Liver (tissue), 8 donors: ENCODE measurements at regions not wholly inside any gene's neighbourhood (a gene's known extent, or its start where the extent isn't known, plus 50 kb on each side); places are given as distances from the start of the nearest gene placed in this dataset.
"Not testable (repeated sequence)": the region's sequence is repeated elsewhere in the genome, so short reads cannot be mapped to it uniquely, and the experiment has no call there.

ENCODE experiments used
- DNase-seq: peaks from one replicate; pipeline ENCODE4 v3.0.0-alpha.2; 2017; ENCODE audit warnings: low spot score
- H3K27ac ChIP-seq, 2 donors: one replicate each; pipeline ENCODE4 v1.7.0; 2013; ENCODE audit warnings: inconsistent platforms in 2 of 2, low read length in 2 of 2, control low read depth in 1 of 2, low read depth in 1 of 2, mild to moderate bottlenecking in 1 of 2
- H3K27me3 ChIP-seq, 4 donors: one replicate each; pipeline versions ENCODE4 v1.6.1 to v1.7.0; 2013; ENCODE audit warnings: low read length in 3 of 4, inconsistent platforms in 1 of 4, mild to moderate bottlenecking in 1 of 4, moderate library complexity in 1 of 4; ENCODE audit not compliant: control insufficient read depth in 4 of 4, insufficient read depth in 4 of 4
- H3K36me3 ChIP-seq, 4 donors: one replicate each; pipeline versions ENCODE4 v1.6.1 to v1.7.0; 2013; ENCODE audit warnings: low read length in 3 of 4, mild to moderate bottlenecking in 3 of 4, low read depth in 1 of 4, moderate library complexity in 1 of 4; ENCODE audit not compliant: control insufficient read depth in 4 of 4, insufficient read depth in 3 of 4
- H3K4me1 ChIP-seq, 4 donors: one replicate each; pipeline versions ENCODE4 v1.6.1 to v1.7.0; 2013; ENCODE audit warnings: low read length in 3 of 4, mild to moderate bottlenecking in 3 of 4, moderate library complexity in 1 of 4; ENCODE audit not compliant: control insufficient read depth in 4 of 4, insufficient read depth in 4 of 4
- H3K4me3 ChIP-seq, 3 donors: one replicate each; pipeline versions ENCODE4 v1.6.1 to v1.7.0; 2013; ENCODE audit warnings: low read length in 3 of 3, control low read depth in 1 of 3, low read depth in 1 of 3, mild to moderate bottlenecking in 1 of 3
- H3K9ac ChIP-seq, 2 donors: one replicate each; pipeline ENCODE4 v1.7.0; 2013; ENCODE audit warnings: low read length in 2 of 2, mild to moderate bottlenecking in 2 of 2, moderate library complexity in 2 of 2, control low read depth in 1 of 2, low read depth in 1 of 2
- H3K9me3 ChIP-seq, 4 donors: one replicate each; pipeline versions ENCODE4 v1.6.1 to v1.7.0; 2013; ENCODE audit warnings: low read length in 3 of 4; ENCODE audit not compliant: control insufficient read depth in 4 of 4
- CTCF ChIP-seq: fragments of 150-350 bp; IDR thresholded peaks from 2 replicates; pipeline ENCODE4 v1.5.1; 2017; ENCODE audit warnings: improper control_type of control experiment, low read depth, low read length; ENCODE audit not compliant: missing input control
- EGR1 ChIP-seq, 2 donors: IDR thresholded peaks; 2 replicates each; pipeline ENCODE4 v1.6.1; 2016 to 2018; ENCODE audit warnings: antibody characterized with exemption in 2 of 2, low read depth in 2 of 2
- FOXA1 ChIP-seq: IDR thresholded peaks from 2 replicates; pipeline ENCODE4 v1.6.1; 2016; ENCODE audit warnings: antibody characterized with exemption
- FOXA2 ChIP-seq: IDR thresholded peaks from 2 replicates; pipeline ENCODE4 v1.6.1; 2016; ENCODE audit warnings: antibody characterized with exemption
- GABPA ChIP-seq, 2 donors: IDR thresholded peaks in 1 of 2; conservative IDR thresholded peaks in 1 of 2; 2 replicates each; pipeline ENCODE4 v1.6.1; 2016; ENCODE audit warnings: antibody characterized with exemption in 2 of 2, mild to moderate bottlenecking in 1 of 2, moderate library complexity in 1 of 2
- HNF4A ChIP-seq, 2 donors: conservative IDR thresholded peaks; 2 replicates each; pipeline ENCODE4 v1.6.1; 2016; ENCODE audit warnings: antibody characterized with exemption in 2 of 2, mild to moderate bottlenecking in 2 of 2
- HNF4G ChIP-seq: IDR thresholded peaks from 2 replicates; pipeline ENCODE4 v1.6.1; 2016; ENCODE audit warnings: antibody characterized with exemption
- JUND ChIP-seq, 2 donors: IDR thresholded peaks; 2 replicates each; pipeline ENCODE4 v1.6.1; 2016; ENCODE audit warnings: antibody characterized with exemption in 2 of 2
- NR2F2 ChIP-seq: IDR thresholded peaks from 2 replicates; pipeline ENCODE4 v1.6.1; 2016; ENCODE audit warnings: antibody characterized with exemption
- RAD21 ChIP-seq, 2 donors: IDR thresholded peaks; 2 replicates each; pipeline ENCODE4 v1.6.1; 2016; ENCODE audit warnings: antibody characterized with exemption in 2 of 2, mild to moderate bottlenecking in 2 of 2
- REST ChIP-seq: IDR thresholded peaks from 2 replicates; pipeline ENCODE4 v1.6.1; 2016; ENCODE audit warnings: antibody characterized with exemption, mild to moderate bottlenecking
- RXRA ChIP-seq, 2 donors: IDR thresholded peaks; 2 replicates each; pipeline ENCODE4 v1.6.1; 2017 to 2018; ENCODE audit warnings: antibody characterized with exemption in 2 of 2, mild to moderate bottlenecking in 1 of 2
- SP1 ChIP-seq: IDR thresholded peaks from 2 replicates; pipeline ENCODE4 v1.6.1; 2018; ENCODE audit warnings: antibody characterized with exemption, mild to moderate bottlenecking
- TAF1 ChIP-seq: conservative IDR thresholded peaks from 2 replicates; pipeline ENCODE4 v1.6.1; 2016; ENCODE audit warnings: antibody characterized with exemption, mild to moderate bottlenecking
- ZBTB33 ChIP-seq: IDR thresholded peaks from 2 replicates; pipeline ENCODE4 v1.6.1; 2016; ENCODE audit warnings: antibody characterized with exemption
- WGBS: extraction: QIAGEN DNeasy Blood & Tissue Kit; methylation state at CpG from one replicate; pipeline ENCODE4 v1.1.7; 2013; 5-methylcytosine and 5-hydroxymethylcytosine counted together
- donor health status: healthy.
- donor health status: healthy.
- donor health status: healthy.
- donor health status: healthy.
- donor health status: healthy.

DNA sequence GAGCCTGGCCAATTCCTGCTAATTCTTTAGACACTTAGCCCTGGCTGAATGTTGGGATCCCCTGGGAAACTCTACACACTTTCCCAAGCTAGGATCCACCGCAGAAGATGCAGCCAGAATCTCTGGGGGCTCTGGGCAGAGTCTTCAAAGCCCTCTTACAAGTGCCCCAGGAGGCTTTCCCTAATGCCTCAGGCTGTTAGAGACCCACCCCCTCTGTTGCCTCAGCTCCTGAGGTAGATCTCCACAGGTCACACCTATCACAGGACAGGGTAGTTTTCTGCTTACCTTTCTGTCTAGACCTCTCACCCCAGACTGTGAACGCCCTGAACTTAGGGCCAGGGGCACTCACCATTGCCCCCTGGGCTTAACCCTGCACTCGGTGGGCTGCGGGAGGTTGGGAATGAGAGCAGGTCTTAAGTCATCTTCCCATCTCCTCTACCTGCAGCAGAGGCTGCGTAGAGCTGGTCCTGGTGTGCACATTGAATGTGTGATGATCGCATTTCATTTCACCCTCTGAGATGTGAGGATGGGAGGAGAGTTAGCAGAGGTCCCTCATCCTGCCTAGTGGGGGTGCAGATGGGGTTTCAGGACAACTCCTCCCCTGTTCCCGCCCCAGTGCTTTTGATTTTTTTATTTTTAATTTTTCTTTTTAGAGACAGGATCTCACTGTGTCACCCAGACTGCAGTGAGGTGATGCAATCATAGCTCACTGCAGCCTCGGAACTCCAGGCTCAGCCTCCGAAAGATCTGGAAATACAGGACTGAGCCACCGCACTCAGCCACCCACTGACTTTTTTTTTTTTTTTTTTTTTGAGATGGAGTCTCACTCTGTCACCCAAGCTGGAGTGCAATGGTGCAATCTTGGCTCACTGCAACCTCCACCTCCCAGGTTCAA, 89.0 kb upstream of the LHX1 start:
- TF ChIP-seq GABPA (IDR thresholded peaks at IDR 0.05 in 1 of 2, conservative IDR thresholded peaks at IDR 0.05 in 1 of 2) (no peak), TAF1 (no peak), FOXA1 (no peak), FOXA2 (no peak), JUND (IDR thresholded peaks at IDR 0.05) (no peak), CTCF (no peak), RXRA (IDR thresholded peaks at IDR 0.05) (no peak), NR2F2 (no peak), SP1 (no peak), RAD21 (IDR thresholded peaks at IDR 0.05) (no peak), EGR1 (IDR thresholded peaks at IDR 0.05; ENCODE audit: low read depth in 2 of 2) (no peak), HNF4A (conservative IDR thresholded peaks at IDR 0.05) (no peak), REST (no peak), ZBTB33 (no peak), HNF4G (no peak)
- no peaks in the 10 kb centered on the region for H3K4me1 ChIP-seq
- DNase-seq, result no peak
- no peak overlapping the region for H3K4me3 ChIP-seq
- WGBS, result 68% methylated on average over 10 of the region's 10 CpGs
- no peak overlapping the region for H3K9ac ChIP-seq
- peaks cover 0 to under 1% (median 0%) of the 10 kb centered on the region in 4 donors for H3K27me3 ChIP-seq
- no peak overlapping the region for H3K27ac ChIP-seq
- no peaks in the 10 kb centered on the region for H3K9me3 ChIP-seq
- H3K36me3 ChIP-seq, result no peaks in the 10 kb centered on the region

- 92% methylated on average over 9 of the region's 9 CpGs for WGBS
These were observed 88.3 kb upstream of the LHX1 start for GRCh38 chr17:36849020-36849419.

More at GRCh38 chr17:36849020-36849419, 88.3 kb upstream of the LHX1 start:
- DNase-seq, H3K4me3 ChIP-seq, H3K9ac ChIP-seq, H3K36me3 ChIP-seq, H3K27ac ChIP-seq, H3K9me3 ChIP-seq, H3K27me3 ChIP-seq, H3K4me1 ChIP-seq: not testable (repeated sequence)
